BE2C (cell line): ENCODE measurements at regions not wholly inside any gene's neighbourhood (a gene's known extent, or its start where the extent isn't known, plus 50 kb on each side); places are given as distances from the start of the nearest gene placed in this dataset.

ENCODE experiments used
- DNase-seq: peaks from one replicate; pipeline ENCODE4 v3.0.0-alpha.2; 2020
- H3K27me3 ChIP-seq: fragments of 250-450 bp; sonication (Bioruptor Pico); 2 replicates; pipeline ENCODE4 v1.5.1; 2020; ENCODE audit warnings: mild to moderate bottlenecking
- H3K36me3 ChIP-seq: fragments of 250-450 bp; sonication (Bioruptor Pico); 2 replicates; pipeline ENCODE4 v1.5.1; 2020; ENCODE audit warnings: mild to moderate bottlenecking
- H3K4me1 ChIP-seq: fragments of 250-450 bp; sonication (Bioruptor Pico); 2 replicates; pipeline ENCODE4 v1.5.1; 2020
- H3K4me3 ChIP-seq: 2 replicates; pipeline ENCODE4 v1.5.1; 2011; ENCODE audit warnings: low read depth, low read length
- H3K9me3 ChIP-seq: fragments of 250-450 bp; sonication (Bioruptor Pico); 2 replicates; pipeline ENCODE4 v1.5.1; 2020
- CTCF ChIP-seq: IDR thresholded peaks from 2 replicates; pipeline ENCODE4 v1.5.1; 2012; ENCODE audit warnings: mild to moderate bottlenecking, low read depth, low read length

- Histone ChIP-seq H3K27me3 (no peaks in the 10 kb centered on the region), H3K36me3 (no peaks in the 10 kb centered on the region), H3K9me3 (no peaks in the 10 kb centered on the region), H3K4me3 (no peak overlapping the region), H3K4me1 (no peaks in the 10 kb centered on the region)
- DNase-seq: no peak
- TF ChIP-seq CTCF: no peak
These were observed 1341.5 kb upstream of the IGFBP7 start for GRCh38 chr4:58451707-58452106.

- Histone ChIP-seq H3K9me3 (no peaks in the 10 kb centered on the region), H3K27me3 (no peaks in the 10 kb centered on the region), H3K36me3 (no peaks in the 10 kb centered on the region), H3K4me3 (no peak overlapping the region), H3K4me1 (no peaks in the 10 kb centered on the region)
- TF ChIP-seq CTCF: no peak
- DNase-seq: no peak
These were observed 1325.7 kb upstream of the IGFBP7 start for GRCh38 chr4:58435871-58436270.

GRCh38 chr4:58413849-58414248 is 1303.7 kb upstream of the IGFBP7 start:
- DNase-seq: no peak
- Histone ChIP-seq H3K9me3 (no peaks in the 10 kb centered on the region), H3K36me3 (no peaks in the 10 kb centered on the region), H3K27me3 (no peaks in the 10 kb centered on the region), H3K4me1 (no peaks in the 10 kb centered on the region), H3K4me3 (no peak overlapping the region)
- no peak for TF ChIP-seq CTCF

- H3K4me1 ChIP-seq: no peaks in the 10 kb centered on the region
- TF ChIP-seq CTCF: no peak
- no peak for DNase-seq
- no peak overlapping the region for H3K4me3 ChIP-seq
- H3K9me3 ChIP-seq: no peaks in the 10 kb centered on the region
- no peaks in the 10 kb centered on the region for H3K27me3 ChIP-seq
- H3K36me3 ChIP-seq: no peaks in the 10 kb centered on the region
These were observed 1301.7 kb upstream of the IGFBP7 start for GRCh38 chr4:58411904-58412303.

GRCh38 chr4:58406762-58407161 is 1296.6 kb upstream of the IGFBP7 start:
- H3K4me3 ChIP-seq: no peak overlapping the region
- H3K4me1 ChIP-seq: no peaks in the 10 kb centered on the region
- no peaks in the 10 kb centered on the region for H3K9me3 ChIP-seq
- H3K27me3 ChIP-seq: no peaks in the 10 kb centered on the region
- no peaks in the 10 kb centered on the region for H3K36me3 ChIP-seq
- TF ChIP-seq CTCF: no peak
- DNase-seq: no peak

- Histone ChIP-seq H3K27me3 (no peaks in the 10 kb centered on the region), H3K9me3 (no peaks in the 10 kb centered on the region), H3K36me3 (no peaks in the 10 kb centered on the region), H3K4me1 (no peaks in the 10 kb centered on the region), H3K4me3 (no peak overlapping the region)
- TF ChIP-seq CTCF: no peak
- no peak for DNase-seq
These were observed 1258.0 kb upstream of the IGFBP7 start for GRCh38 chr4:58368221-58368620.
